ENCODE measurements at regions not wholly inside any gene's neighbourhood (a gene's known extent, or its start where the extent isn't known, plus 50 kb on each side); places are given as distances from the start of the nearest gene placed in this dataset.

DNA sequence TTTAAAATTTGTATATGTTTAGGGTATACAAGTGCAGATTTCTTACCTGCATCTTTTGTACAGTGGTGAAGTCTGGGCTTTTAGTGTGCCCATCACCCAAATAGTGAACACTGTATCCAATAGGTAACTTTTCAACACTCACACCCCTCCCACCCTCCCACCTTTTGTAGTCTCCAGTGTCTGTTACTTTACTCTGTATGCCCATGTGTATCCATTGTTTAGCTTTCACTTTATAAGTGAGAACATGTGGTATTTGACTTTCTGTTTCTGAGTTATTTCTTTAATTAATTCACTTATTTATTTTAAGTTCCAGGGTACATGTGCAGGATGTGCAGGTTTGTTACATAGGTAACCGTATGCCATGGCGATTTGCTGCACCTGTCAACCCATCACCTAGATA, 124.8 kb upstream of the NEO1 start:
- TF ChIP-seq, protein P1, sequence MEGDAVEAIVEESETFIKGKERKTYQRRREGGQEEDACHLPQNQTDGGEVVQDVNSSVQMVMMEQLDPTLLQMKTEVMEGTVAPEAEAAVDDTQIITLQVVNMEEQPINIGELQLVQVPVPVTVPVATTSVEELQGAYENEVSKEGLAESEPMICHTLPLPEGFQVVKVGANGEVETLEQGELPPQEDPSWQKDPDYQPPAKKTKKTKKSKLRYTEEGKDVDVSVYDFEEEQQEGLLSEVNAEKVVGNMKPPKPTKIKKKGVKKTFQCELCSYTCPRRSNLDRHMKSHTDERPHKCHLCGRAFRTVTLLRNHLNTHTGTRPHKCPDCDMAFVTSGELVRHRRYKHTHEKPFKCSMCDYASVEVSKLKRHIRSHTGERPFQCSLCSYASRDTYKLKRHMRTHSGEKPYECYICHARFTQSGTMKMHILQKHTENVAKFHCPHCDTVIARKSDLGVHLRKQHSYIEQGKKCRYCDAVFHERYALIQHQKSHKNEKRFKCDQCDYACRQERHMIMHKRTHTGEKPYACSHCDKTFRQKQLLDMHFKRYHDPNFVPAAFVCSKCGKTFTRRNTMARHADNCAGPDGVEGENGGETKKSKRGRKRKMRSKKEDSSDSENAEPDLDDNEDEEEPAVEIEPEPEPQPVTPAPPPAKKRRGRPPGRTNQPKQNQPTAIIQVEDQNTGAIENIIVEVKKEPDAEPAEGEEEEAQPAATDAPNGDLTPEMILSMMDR (IDR thresholded peaks at IDR 0.05; ENCODE audit: insufficient read depth, low read depth, low read length): no peak
- TF ChIP-seq EZH2 (IDR thresholded peaks at IDR 0.05; ENCODE audit: insufficient read depth, low read length): no peak
